Liver (tissue), 8 donors: ENCODE measurements at regions not wholly inside any gene's neighbourhood (a gene's known extent, or its start where the extent isn't known, plus 50 kb on each side); places are given as distances from the start of the nearest gene placed in this dataset.

ENCODE experiments used
- DNase-seq: peaks from one replicate; pipeline ENCODE4 v3.0.0-alpha.2; 2017; ENCODE audit warnings: low spot score
- H3K27ac ChIP-seq, 2 donors: one replicate each; pipeline ENCODE4 v1.7.0; 2013; ENCODE audit warnings: inconsistent platforms in 2 of 2, low read length in 2 of 2, control low read depth in 1 of 2, low read depth in 1 of 2, mild to moderate bottlenecking in 1 of 2
- H3K27me3 ChIP-seq, 4 donors: one replicate each; pipeline versions ENCODE4 v1.6.1 to v1.7.0; 2013; ENCODE audit warnings: low read length in 3 of 4, inconsistent platforms in 1 of 4, mild to moderate bottlenecking in 1 of 4, moderate library complexity in 1 of 4; ENCODE audit not compliant: control insufficient read depth in 4 of 4, insufficient read depth in 4 of 4
- H3K36me3 ChIP-seq, 4 donors: one replicate each; pipeline versions ENCODE4 v1.6.1 to v1.7.0; 2013; ENCODE audit warnings: low read length in 3 of 4, mild to moderate bottlenecking in 3 of 4, low read depth in 1 of 4, moderate library complexity in 1 of 4; ENCODE audit not compliant: control insufficient read depth in 4 of 4, insufficient read depth in 3 of 4
- H3K4me1 ChIP-seq, 4 donors: one replicate each; pipeline versions ENCODE4 v1.6.1 to v1.7.0; 2013; ENCODE audit warnings: low read length in 3 of 4, mild to moderate bottlenecking in 3 of 4, moderate library complexity in 1 of 4; ENCODE audit not compliant: control insufficient read depth in 4 of 4, insufficient read depth in 4 of 4
- H3K4me3 ChIP-seq, 3 donors: one replicate each; pipeline versions ENCODE4 v1.6.1 to v1.7.0; 2013; ENCODE audit warnings: low read length in 3 of 3, control low read depth in 1 of 3, low read depth in 1 of 3, mild to moderate bottlenecking in 1 of 3
- H3K9ac ChIP-seq, 2 donors: one replicate each; pipeline ENCODE4 v1.7.0; 2013; ENCODE audit warnings: low read length in 2 of 2, mild to moderate bottlenecking in 2 of 2, moderate library complexity in 2 of 2, control low read depth in 1 of 2, low read depth in 1 of 2
- H3K9me3 ChIP-seq, 4 donors: one replicate each; pipeline versions ENCODE4 v1.6.1 to v1.7.0; 2013; ENCODE audit warnings: low read length in 3 of 4; ENCODE audit not compliant: control insufficient read depth in 4 of 4
- ATF3 ChIP-seq: IDR thresholded peaks from 2 replicates; pipeline ENCODE4 v1.6.1; 2016; ENCODE audit warnings: antibody characterized with exemption
- CTCF ChIP-seq: fragments of 150-350 bp; IDR thresholded peaks from 2 replicates; pipeline ENCODE4 v1.5.1; 2017; ENCODE audit warnings: improper control_type of control experiment, low read depth, low read length; ENCODE audit not compliant: missing input control
- EGR1 ChIP-seq, 2 donors: IDR thresholded peaks; 2 replicates each; pipeline ENCODE4 v1.6.1; 2016 to 2018; ENCODE audit warnings: antibody characterized with exemption in 2 of 2, low read depth in 2 of 2
- FOXA1 ChIP-seq: IDR thresholded peaks from 2 replicates; pipeline ENCODE4 v1.6.1; 2016; ENCODE audit warnings: antibody characterized with exemption
- FOXA2 ChIP-seq: IDR thresholded peaks from 2 replicates; pipeline ENCODE4 v1.6.1; 2016; ENCODE audit warnings: antibody characterized with exemption
- GABPA ChIP-seq, 2 donors: IDR thresholded peaks in 1 of 2; conservative IDR thresholded peaks in 1 of 2; 2 replicates each; pipeline ENCODE4 v1.6.1; 2016; ENCODE audit warnings: antibody characterized with exemption in 2 of 2, mild to moderate bottlenecking in 1 of 2, moderate library complexity in 1 of 2
- HNF4A ChIP-seq, 2 donors: conservative IDR thresholded peaks; 2 replicates each; pipeline ENCODE4 v1.6.1; 2016; ENCODE audit warnings: antibody characterized with exemption in 2 of 2, mild to moderate bottlenecking in 2 of 2
- HNF4G ChIP-seq: IDR thresholded peaks from 2 replicates; pipeline ENCODE4 v1.6.1; 2016; ENCODE audit warnings: antibody characterized with exemption
- JUND ChIP-seq, 2 donors: IDR thresholded peaks; 2 replicates each; pipeline ENCODE4 v1.6.1; 2016; ENCODE audit warnings: antibody characterized with exemption in 2 of 2
- MAX ChIP-seq: IDR thresholded peaks from 2 replicates; pipeline ENCODE4 v1.6.1; 2016; ENCODE audit warnings: antibody characterized with exemption
- NR2F2 ChIP-seq: IDR thresholded peaks from 2 replicates; pipeline ENCODE4 v1.6.1; 2016; ENCODE audit warnings: antibody characterized with exemption
- RAD21 ChIP-seq, 2 donors: IDR thresholded peaks; 2 replicates each; pipeline ENCODE4 v1.6.1; 2016; ENCODE audit warnings: antibody characterized with exemption in 2 of 2, mild to moderate bottlenecking in 2 of 2
- RXRA ChIP-seq, 2 donors: IDR thresholded peaks; 2 replicates each; pipeline ENCODE4 v1.6.1; 2017 to 2018; ENCODE audit warnings: antibody characterized with exemption in 2 of 2, mild to moderate bottlenecking in 1 of 2
- SP1 ChIP-seq: IDR thresholded peaks from 2 replicates; pipeline ENCODE4 v1.6.1; 2018; ENCODE audit warnings: antibody characterized with exemption, mild to moderate bottlenecking
- TAF1 ChIP-seq: conservative IDR thresholded peaks from 2 replicates; pipeline ENCODE4 v1.6.1; 2016; ENCODE audit warnings: antibody characterized with exemption, mild to moderate bottlenecking
- YY1 ChIP-seq: IDR thresholded peaks from 2 replicates; pipeline ENCODE4 v1.6.1; 2016; ENCODE audit warnings: antibody characterized with exemption, mild to moderate bottlenecking
- ZBTB33 ChIP-seq: IDR thresholded peaks from 2 replicates; pipeline ENCODE4 v1.6.1; 2016; ENCODE audit warnings: antibody characterized with exemption
- WGBS: extraction: QIAGEN DNeasy Blood & Tissue Kit; methylation state at CpG from one replicate; pipeline ENCODE4 v1.1.7; 2013; 5-methylcytosine and 5-hydroxymethylcytosine counted together
- donor health status: healthy.
- donor health status: healthy.
- donor health status: healthy.
- donor health status: healthy.
- donor health status: healthy.

GRCh38 chr12:16415155-16415554 is 67.7 kb downstream of the MGST1 start:
- Histone ChIP-seq H3K36me3 (peaks cover 0 to 2% (median 0%) of the 10 kb centered on the region in 4 donors), H3K4me3 (no peak overlapping the region), H3K27ac (no peak overlapping the region), H3K4me1 (no peaks in the 10 kb centered on the region), H3K9me3 (no peaks in the 10 kb centered on the region), H3K27me3 (no peaks in the 10 kb centered on the region), H3K9ac (no peak overlapping the region)
- TF ChIP-seq ZBTB33 = no peak
- no peak for TF ChIP-seq MAX
- TF ChIP-seq HNF4A (conservative IDR thresholded peaks at IDR 0.05) = no peak
- no peak for TF ChIP-seq RXRA (IDR thresholded peaks at IDR 0.05)
- no peak for TF ChIP-seq NR2F2
- TF ChIP-seq GABPA (IDR thresholded peaks at IDR 0.05 in 1 of 2, conservative IDR thresholded peaks at IDR 0.05 in 1 of 2) = no peak
- TF ChIP-seq JUND (IDR thresholded peaks at IDR 0.05) = no peak
- TF ChIP-seq FOXA2 = no peak
- no peak for TF ChIP-seq RAD21 (IDR thresholded peaks at IDR 0.05)
- no peak for TF ChIP-seq HNF4G
- no peak for TF ChIP-seq CTCF
- DNase-seq = no peak

GRCh38 chr12:16417058-16417457 is 69.6 kb downstream of the MGST1 start:
- Histone ChIP-seq H3K27me3 (no peaks in the 10 kb centered on the region), H3K4me1 (no peaks in the 10 kb centered on the region), H3K27ac (no peak overlapping the region), H3K9ac (no peak overlapping the region), H3K36me3 (peaks cover 0 to 2% (median 0%) of the 10 kb centered on the region in 4 donors), H3K9me3 (no peaks in the 10 kb centered on the region), H3K4me3 (no peak overlapping the region)
- TF ChIP-seq GABPA (IDR thresholded peaks at IDR 0.05 in 1 of 2, conservative IDR thresholded peaks at IDR 0.05 in 1 of 2) (no peak), MAX (no peak), JUND (IDR thresholded peaks at IDR 0.05) (no peak), NR2F2 (no peak), HNF4G (no peak), RAD21 (IDR thresholded peaks at IDR 0.05) (no peak)
- DNase-seq = no peak

GRCh38 chr12:16421806-16422205 is 74.4 kb downstream of the MGST1 start:
- 93% methylated on average over 1 of the region's 1 CpG for whole genome bisulfite sequencing
- no peak overlapping the region for H3K27ac ChIP-seq
- H3K9ac ChIP-seq = no peak overlapping the region
- H3K4me1 ChIP-seq = no peaks in the 10 kb centered on the region
- H3K4me3 ChIP-seq = no peak overlapping the region
- no peaks in the 10 kb centered on the region for H3K9me3 ChIP-seq
- H3K36me3 ChIP-seq = no peaks in the 10 kb centered on the region
- DNase-seq = no peak
- no peaks in the 10 kb centered on the region for H3K27me3 ChIP-seq
- TF ChIP-seq FOXA1 (no peak), ATF3 (no peak), TAF1 (no peak), ZBTB33 (no peak), NR2F2 (no peak), YY1 (no peak), CTCF (no peak), FOXA2 (no peak), SP1 (no peak), EGR1 (IDR thresholded peaks at IDR 0.05; ENCODE audit: low read depth in 2 of 2) (no peak), RXRA (IDR thresholded peaks at IDR 0.05) (no peak), GABPA (IDR thresholded peaks at IDR 0.05 in 1 of 2, conservative IDR thresholded peaks at IDR 0.05 in 1 of 2) (no peak), RAD21 (IDR thresholded peaks at IDR 0.05) (no peak), JUND (IDR thresholded peaks at IDR 0.05) (no peak)
